Endothelial cell of umbilical vein (primary cell): ENCODE measurements at regions not wholly inside any gene's neighbourhood (a gene's known extent, or its start where the extent isn't known, plus 50 kb on each side); places are given as distances from the start of the nearest gene placed in this dataset.

Experiments used
- BruUV-seq: library from RNA; stranded (reverse); fragments of 400-500 nt; replicated peaks from 2 replicates; lab custom pipeline; 2021; lab: Mats Ljungman, UMichigan
- CTCF ChIA-PET: fragments of 300-600, 350-600 bp; sonication (Branson Sonifier 250); formaldehyde crosslinking; loops from one replicate; lab custom pipeline; 2021; ENCODE audit warnings: antibody characterized with exemption, inconsistent platforms; lab: Charles Lee
- POLR2A ChIA-PET: fragments of 300-600, 350-600 bp; sonication (Branson Sonifier 250); formaldehyde crosslinking; loops from one replicate; lab custom pipeline; 2021; ENCODE audit warnings: antibody characterized with exemption, inconsistent platforms; lab: Charles Lee
- DNase-seq: peaks from one replicate; pipeline ENCODE4 v3.0.0-alpha.2; 2011; ENCODE audit warnings: low read depth, low spot score
- FAIRE-seq: peaks from 2 replicates; lab custom pipeline; 2011; peaks lifted over from hg19 to GRCh38; lab: Jason Lieb, UNC
- H2AFZ ChIP-seq: 2 replicates; pipeline ENCODE4 v1.6.0; 2012; ENCODE audit warnings: low read depth, low read length, control low read depth, inconsistent platforms
- H3K27ac ChIP-seq: 2 replicates; pipeline ENCODE4 v1.5.1; 2011; ENCODE audit warnings: low read depth, mild to moderate bottlenecking, control low read depth, low read length, moderate library complexity; ENCODE audit not compliant: insufficient read depth
- H3K27me3 ChIP-seq, 2 experiments: 2 replicates each; pipeline versions ENCODE4 v1.6.0 to v1.6.1; 2011; ENCODE audit warnings: low read length in 2 of 2, mixed read lengths in 1 of 2; ENCODE audit not compliant: control insufficient read depth in 2 of 2, insufficient read depth in 2 of 2
- H3K36me3 ChIP-seq, 2 experiments: 2 replicates in 1 of 2; 3 replicates in 1 of 2; pipeline ENCODE4 v1.5.1; 2011; ENCODE audit warnings: low read length in 2 of 2, mild to moderate bottlenecking in 1 of 2, moderate library complexity in 1 of 2; ENCODE audit not compliant: control insufficient read depth in 2 of 2, insufficient read depth in 2 of 2; ENCODE audit errors: extremely low read depth in 1 of 2
- H3K4me1 ChIP-seq: 3 replicates; pipeline ENCODE4 v1.5.1; 2011; ENCODE audit warnings: mild to moderate bottlenecking, low read length; ENCODE audit not compliant: control insufficient read depth, insufficient read depth; ENCODE audit errors: extremely low read depth
- H3K4me2 ChIP-seq: 2 replicates; pipeline ENCODE4 v1.6.1; 2011; ENCODE audit warnings: low read length, control low read depth, mixed read lengths; ENCODE audit not compliant: insufficient read depth
- H3K4me3 ChIP-seq, 3 experiments: fragments of 200-600 bp in 1 of 3; sonication (generic), shearing (Covaris generic) in 1 of 3; replicated peaks in 1 of 3; 2 replicates each; pipeline ENCODE4 v1.5.1; 2011 to 2016; ENCODE audit warnings: control low read depth in 3 of 3, low read length in 3 of 3, mild to moderate bottlenecking in 2 of 3, inconsistent platforms in 1 of 3, low read depth in 1 of 3, moderate library complexity in 1 of 3; ENCODE audit not compliant: insufficient read depth in 1 of 3
- H3K79me2 ChIP-seq: 2 replicates; pipeline ENCODE4 v1.6.0; 2012; ENCODE audit warnings: low read length, inconsistent platforms; ENCODE audit not compliant: control insufficient read depth, insufficient read depth
- H3K9ac ChIP-seq: replicated peaks from 2 replicates; pipeline ENCODE3; 2011; ENCODE audit warnings: low read length, control low read depth; ENCODE audit not compliant: insufficient read depth; ENCODE audit errors: extremely low read depth
- H3K9me1 ChIP-seq: replicated peaks from 3 replicates; pipeline ENCODE4 v1.6.0; 2011; ENCODE audit warnings: mild to moderate bottlenecking, low read length; ENCODE audit not compliant: control insufficient read depth, insufficient read depth; ENCODE audit errors: extremely low read depth
- H3K9me3 ChIP-seq: replicated peaks from 2 replicates; pipeline ENCODE4 v1.5.1; 2012; ENCODE audit warnings: low read length, inconsistent platforms; ENCODE audit not compliant: control insufficient read depth, insufficient read depth
- H4K20me1 ChIP-seq: replicated peaks from 2 replicates; pipeline ENCODE3; 2011; ENCODE audit warnings: mild to moderate bottlenecking, low read length; ENCODE audit not compliant: control insufficient read depth, insufficient read depth; ENCODE audit errors: extremely low read depth
- CTCF ChIP-seq, 2 donors: IDR thresholded peaks; 1 replicate in 1 of 2; 2 replicates in 1 of 2; pipeline ENCODE4 v1.5.1; 2011; ENCODE audit warnings: low read length in 2 of 2, mild to moderate bottlenecking in 2 of 2, moderate library complexity in 2 of 2, control low read depth in 1 of 2, inconsistent platforms in 1 of 2, low read depth in 1 of 2; ENCODE audit not compliant: insufficient read depth in 1 of 2; ENCODE audit errors: extremely low read depth in 1 of 2
- EZH2 ChIP-seq: IDR thresholded peaks from 2 replicates; pipeline ENCODE4 v1.6.1; 2012; ENCODE audit warnings: borderline replicate concordance, low read depth, mild to moderate bottlenecking, moderate library complexity, low read length, inconsistent platforms; ENCODE audit not compliant: severe bottlenecking
- FOS ChIP-seq: IDR thresholded peaks from 2 replicates; pipeline ENCODE4 v1.6.1; 2011; ENCODE audit warnings: mild to moderate bottlenecking, low read length, moderate library complexity, borderline replicate concordance; ENCODE audit not compliant: insufficient read depth
- GATA2 ChIP-seq: IDR thresholded peaks from 2 replicates; pipeline ENCODE4 v1.7.0; 2011; ENCODE audit warnings: low read depth, mild to moderate bottlenecking, moderate library complexity, mixed read lengths, low read length; ENCODE audit not compliant: insufficient read length, insufficient read depth
- JUN ChIP-seq: IDR thresholded peaks from 2 replicates; pipeline ENCODE4 v1.6.1; 2011; ENCODE audit warnings: borderline replicate concordance, low read depth; ENCODE audit not compliant: insufficient read length, insufficient read depth
- MAX ChIP-seq: IDR thresholded peaks from 2 replicates; pipeline ENCODE4 v1.6.1; 2011; ENCODE audit not compliant: insufficient read depth, insufficient read length
- MYC ChIP-seq: IDR thresholded peaks from one replicate; pipeline ENCODE4 v1.6.1; 2011; ENCODE audit warnings: mild to moderate bottlenecking, low read depth, low read length
- POLR2A ChIP-seq: IDR thresholded peaks from 2 replicates; pipeline ENCODE4 v1.6.1; 2012; ENCODE audit warnings: low read depth, mild to moderate bottlenecking, control low read depth, low read length
- POLR2AphosphoS5 ChIP-seq: IDR thresholded peaks from 2 replicates; pipeline ENCODE4 v1.6.1; 2012; ENCODE audit warnings: low read depth, mild to moderate bottlenecking, control low read depth, low read length, moderate library complexity; ENCODE audit not compliant: insufficient read depth
- dilution Hi-C: fragments of 300-500 bp; cut with MboI; formaldehyde crosslinking; loops from one replicate; pipeline ENCODE4 v1.15.0; 2019; ENCODE audit warnings: low sequenced_read_pairs; ENCODE audit not compliant: extremely low pct_ligation_motif_present
- intact Hi-C: fragments of 100-400 bp; cut with micrococcal nuclease; formaldehyde crosslinking; loops from one replicate; pipeline ENCODE4 v1.10.0; 2022

GRCh38 chr3:137944593-137944992, 65.4 kb upstream of the CLDN18 start:
- Histone ChIP-seq H3K9me1 (no peaks in the 10 kb centered on the region), H3K4me2 (no peak overlapping the region), H2AFZ (no peak overlapping the region), H4K20me1 (no peaks in the 10 kb centered on the region), H3K27me3 (no peaks in the 10 kb centered on the region), H3K9ac (no peak overlapping the region), H3K4me3 (no peak overlapping the region), H3K79me2 (no peaks in the 10 kb centered on the region), H3K36me3 (no peaks in the 10 kb centered on the region), H3K4me1 (no peaks in the 10 kb centered on the region), H3K9me3 (no peaks in the 10 kb centered on the region), H3K27ac (no peak overlapping the region)
- dilution Hi-C loops, result no loop called here
- intact Hi-C loops, result no loop called here
- no peak for DNase-seq
- no TSS peak for BruUV-seq
- ChIA-PET POLR2A (no interaction called here), CTCF (interaction anchor here (0.7 to 5.8 kb wide), 6 partner anchors 10 to 913 kb away, joined by 3 to 42 read pairs (median 8); no protein-coding TSS in a partner anchor)
- no peak for FAIRE-seq
- TF ChIP-seq POLR2AphosphoS5, result no peak
- TF ChIP-seq POLR2A, result no peak
- TF ChIP-seq MYC, result no peak
- no peak for TF ChIP-seq GATA2
- TF ChIP-seq CTCF (IDR thresholded peaks at IDR 0.05; ENCODE audit: extremely low read depth in 1 of 2, insufficient read depth in 1 of 2, low read depth in 1 of 2, low read length in 2 of 2), result no peak
- no peak for TF ChIP-seq JUN
- TF ChIP-seq FOS, result no peak
- no peak for TF ChIP-seq MAX
- no peak for TF ChIP-seq EZH2
